Sigmoid colon (tissue), 4 donors: ENCODE measurements at regions not wholly inside any gene's neighbourhood (a gene's known extent, or its start where the extent isn't known, plus 50 kb on each side); places are given as distances from the start of the nearest gene placed in this dataset.

Source experiments
- CTCF ChIP-seq, 4 experiments: fragments of 450-650 bp in 3 of 4; fragments of 200-600 bp in 1 of 4; IDR thresholded peaks; one replicate each; pipeline ENCODE4 v1.5.1; 2016 to 2019; ENCODE audit warnings: antibody characterized with exemption in 4 of 4, mild to moderate bottlenecking in 3 of 4, moderate library complexity in 2 of 4
- EP300 ChIP-seq, 4 donors: sonication (generic); formaldehyde crosslinking; IDR thresholded peaks; one replicate each; pipeline ENCODE4 v1.6.1; 2017; ENCODE audit warnings: antibody characterized with exemption in 4 of 4
- POLR2A ChIP-seq, 2 donors: fragments of 450-650 bp; IDR thresholded peaks; one replicate each; pipeline ENCODE4 v1.6.1; 2016; ENCODE audit warnings: antibody characterized with exemption in 2 of 2, mild to moderate bottlenecking in 2 of 2, moderate library complexity in 2 of 2

- no peak for TF ChIP-seq EP300 (IDR thresholded peaks at IDR 0.05)
- TF ChIP-seq POLR2A (IDR thresholded peaks at IDR 0.05): no peak
- TF ChIP-seq CTCF (IDR thresholded peaks at IDR 0.05): no peak
Measured at GRCh38 chr7:41795276-41795833, 92.5 kb upstream of the INHBA start.
